ENCODE measurements at regions not wholly inside any gene's neighbourhood (a gene's known extent, or its start where the extent isn't known, plus 50 kb on each side); places are given as distances from the start of the nearest gene placed in this dataset.

- no peak overlapping the region for H3K27ac ChIP-seq
These were observed 590.4 kb downstream of the PDCD6IP start for GRCh38 chr3:34388830-34389229.

GRCh38 chr3:34394978-34395748 lies 596.7 kb downstream of the PDCD6IP start:
- Histone ChIP-seq H3K36me3 (no peaks in the 10 kb centered on the region), H3K4me1 (no peaks in the 10 kb centered on the region), H3K27ac (no peak overlapping the region), H3K27me3 (no peaks in the 10 kb centered on the region), H3K9me3 (no peaks in the 10 kb centered on the region), H3K4me3 (no peak overlapping the region)
- TF ChIP-seq CTCF (IDR thresholded peaks at IDR 0.05) (no peak), POLR2A (IDR thresholded peaks at IDR 0.05) (no peak)
- DNase-seq, result no peak

More at GRCh38 chr3:34388830-34389229, 590.4 kb downstream of the PDCD6IP start:
- H3K27me3 ChIP-seq, result no peaks in the 10 kb centered on the region
- no peak for TF ChIP-seq CTCF (IDR thresholded peaks at IDR 0.05)
- no peak for TF ChIP-seq POLR2A (IDR thresholded peaks at IDR 0.05)
- H3K4me3 ChIP-seq, result no peak overlapping the region
- H3K9me3 ChIP-seq, result no peaks in the 10 kb centered on the region
- H3K4me1 ChIP-seq, result no peaks in the 10 kb centered on the region
- H3K36me3 ChIP-seq, result no peaks in the 10 kb centered on the region
- DNase-seq, result no peak

GRCh38 chr3:34396288-34396687 lies 597.9 kb downstream of the PDCD6IP start:
- no peaks in the 10 kb centered on the region for H3K4me1 ChIP-seq
- H3K27ac ChIP-seq, result no peak overlapping the region
- no peak for DNase-seq
- H3K36me3 ChIP-seq, result no peaks in the 10 kb centered on the region
- no peaks in the 10 kb centered on the region for H3K27me3 ChIP-seq
- no peak overlapping the region for H3K4me3 ChIP-seq
- H3K9me3 ChIP-seq, result no peaks in the 10 kb centered on the region
- no peak for TF ChIP-seq CTCF (IDR thresholded peaks at IDR 0.05)
- no peak for TF ChIP-seq POLR2A (IDR thresholded peaks at IDR 0.05)

GRCh38 chr3:34396956-34397355 lies 598.5 kb downstream of the PDCD6IP start:
- H3K27ac ChIP-seq, result no peak overlapping the region
- no peaks in the 10 kb centered on the region for H3K27me3 ChIP-seq
- H3K4me3 ChIP-seq, result no peak overlapping the region
- no peak for TF ChIP-seq CTCF (IDR thresholded peaks at IDR 0.05)
- TF ChIP-seq POLR2A (IDR thresholded peaks at IDR 0.05), result no peak
- no peaks in the 10 kb centered on the region for H3K4me1 ChIP-seq
- no peaks in the 10 kb centered on the region for H3K36me3 ChIP-seq
- no peaks in the 10 kb centered on the region for H3K9me3 ChIP-seq
- no peak for DNase-seq

GRCh38 chr3:34399401-34399800 lies 601.0 kb downstream of the PDCD6IP start:
- TF ChIP-seq CTCF (IDR thresholded peaks at IDR 0.05) (no peak), POLR2A (IDR thresholded peaks at IDR 0.05) (no peak)
- Histone ChIP-seq H3K4me1 (no peaks in the 10 kb centered on the region), H3K36me3 (no peaks in the 10 kb centered on the region), H3K4me3 (no peak overlapping the region), H3K9me3 (no peaks in the 10 kb centered on the region), H3K27me3 (no peaks in the 10 kb centered on the region), H3K27ac (no peak overlapping the region)
- no peak for DNase-seq

Measured in Peyer's patch (tissue), 4 donors.